ENCODE measurements at regions not wholly inside any gene's neighbourhood (a gene's known extent, or its start where the extent isn't known, plus 50 kb on each side); places are given as distances from the start of the nearest gene placed in this dataset.
"Not testable (repeated sequence)": the region's sequence is repeated elsewhere in the genome, so short reads cannot be mapped to it uniquely, and the experiment has no call there.

GRCh38 chr3:21898316-21898715 is 147.3 kb upstream of the ZNF385D start:
- no peak for DNase-seq

- no peak for DNase-seq
These were observed 150.5 kb upstream of the ZNF385D start for GRCh38 chr3:21901484-21901883.

- no peak for DNase-seq
These were observed 151.9 kb upstream of the ZNF385D start for GRCh38 chr3:21902956-21903355.

- no peak for DNase-seq
These were observed 158.1 kb upstream of the ZNF385D start for GRCh38 chr3:21909096-21909495.

GRCh38 chr3:21912711-21913110 is 161.7 kb upstream of the ZNF385D start:
- DNase-seq = no peak

GRCh38 chr3:21913791-21914190 is 162.8 kb upstream of the ZNF385D start:
- DNase-seq = no peak

- DNase-seq = no peak
These were observed 163.4 kb upstream of the ZNF385D start for GRCh38 chr3:21914451-21914850.

- no peak for DNase-seq
These were observed 168.4 kb upstream of the ZNF385D start for GRCh38 chr3:21919383-21919782.

- no peak for DNase-seq
These were observed 169.4 kb upstream of the ZNF385D start for GRCh38 chr3:21920421-21920861.

- not testable (repeated sequence) for DNase-seq
These were observed 172.1 kb upstream of the ZNF385D start for GRCh38 chr3:21923156-21923555.

- no peak for DNase-seq
These were observed 176.3 kb upstream of the ZNF385D start for GRCh38 chr3:21927261-21927660.

- DNase-seq = no peak
These were observed 183.6 kb upstream of the ZNF385D start for GRCh38 chr3:21934591-21934990.

- DNase-seq = no peak
These were observed 185.2 kb upstream of the ZNF385D start for GRCh38 chr3:21936207-21936606.

GRCh38 chr3:21938267-21938681 is 187.3 kb upstream of the ZNF385D start:
- no peak for DNase-seq

- peak; percentile 58 for DNase-seq
These were observed 191.3 kb upstream of the ZNF385D start for GRCh38 chr3:21942328-21942727.

GRCh38 chr3:21944251-21944650 is 193.2 kb upstream of the ZNF385D start:
- no peak for DNase-seq

GRCh38 chr3:21952856-21953255 is 201.8 kb upstream of the ZNF385D start:
- DNase-seq = no peak

GRCh38 chr3:21954709-21955108 is 203.7 kb upstream of the ZNF385D start:
- no peak for DNase-seq

GRCh38 chr3:21955406-21955805 is 204.4 kb upstream of the ZNF385D start:
- DNase-seq = no peak

- no peak for DNase-seq
These were observed 209.0 kb upstream of the ZNF385D start for GRCh38 chr3:21960033-21960432.

GRCh38 chr3:21962456-21962855 is 211.4 kb upstream of the ZNF385D start:
- no peak for DNase-seq

- not testable (repeated sequence) for DNase-seq
These were observed 215.4 kb upstream of the ZNF385D start for GRCh38 chr3:21966457-21966856.

- no peak for DNase-seq
These were observed 228.7 kb upstream of the ZNF385D start for GRCh38 chr3:21979706-21980105.

GRCh38 chr3:21989341-21990042 is 238.5 kb upstream of the ZNF385D start:
- DNase-seq = no peak

GRCh38 chr3:21991061-21991460 is 240.1 kb upstream of the ZNF385D start:
- DNase-seq = no peak

All from NCI-H1436 treated with DMSO at 0.1 percent for 48 hours (cell line).